ENCODE measurements at regions not wholly inside any gene's neighbourhood (a gene's known extent, or its start where the extent isn't known, plus 50 kb on each side); places are given as distances from the start of the nearest gene placed in this dataset.
"Not testable (repeated sequence)": the region's sequence is repeated elsewhere in the genome, so short reads cannot be mapped to it uniquely, and the experiment has no call there.

- Histone ChIP-seq H3K4me1 (ENCODE audit: control insufficient read depth, insufficient read depth, low read length) (peaks cover under 1% of the 10 kb centered on the region), H3K4me3 (ENCODE audit: low read depth, low read length) (no peak overlapping the region), H3K27ac (ENCODE audit: low read depth, low read length) (no peak overlapping the region), H3K36me3 (ENCODE audit: control insufficient read depth, insufficient read depth, low read length) (no peaks in the 10 kb centered on the region), H3K9me3 (ENCODE audit: control insufficient read depth, insufficient read depth, low read length) (no peaks in the 10 kb centered on the region), H3K27me3 (ENCODE audit: control insufficient read depth, insufficient read depth, low read length) (no peaks in the 10 kb centered on the region)
- DNase-seq (ENCODE audit: low read depth in 4 of 6, low spot score in 6 of 6), result peak in 1 of 6 donors; percentile 49
- WGBS (ENCODE audit: insufficient coverage), result 40% methylated on average over 2 of the region's 5 CpGs
Observed at GRCh38 chr3:71931922-71932321, 147.0 kb upstream of the PROK2 start.

GRCh38 chr3:71930056-71930991 lies 145.4 kb upstream of the PROK2 start:
- no peak for DNase-seq (ENCODE audit: low read depth in 4 of 6, low spot score in 6 of 6)

GRCh38 chr3:71928212-71928611 lies 143.3 kb upstream of the PROK2 start:
- DNase-seq (ENCODE audit: low read depth in 4 of 6, low spot score in 6 of 6), result no peak
- Histone ChIP-seq H3K9me3 (ENCODE audit: control insufficient read depth, insufficient read depth, low read length) (no peaks in the 10 kb centered on the region), H3K4me1 (ENCODE audit: control insufficient read depth, insufficient read depth, low read length) (peaks cover 13% of the 10 kb centered on the region), H3K4me3 (ENCODE audit: low read depth, low read length) (no peak overlapping the region), H3K27me3 (ENCODE audit: control insufficient read depth, insufficient read depth, low read length) (no peaks in the 10 kb centered on the region), H3K36me3 (ENCODE audit: control insufficient read depth, insufficient read depth, low read length) (no peaks in the 10 kb centered on the region), H3K27ac (ENCODE audit: low read depth, low read length) (no peak overlapping the region)
- no CpG with 5 or more reads among the region's 2 CpGs for WGBS (ENCODE audit: insufficient coverage)

More at GRCh38 chr3:71930056-71930991, 145.4 kb upstream of the PROK2 start:
- WGBS (ENCODE audit: insufficient coverage), result 76% methylated on average over 6 of the region's 10 CpGs
- Histone ChIP-seq H3K4me3 (ENCODE audit: low read depth, low read length) (no peak overlapping the region), H3K27me3 (ENCODE audit: control insufficient read depth, insufficient read depth, low read length) (no peaks in the 10 kb centered on the region), H3K36me3 (ENCODE audit: control insufficient read depth, insufficient read depth, low read length) (no peaks in the 10 kb centered on the region), H3K9me3 (ENCODE audit: control insufficient read depth, insufficient read depth, low read length) (no peaks in the 10 kb centered on the region), H3K4me1 (ENCODE audit: control insufficient read depth, insufficient read depth, low read length) (peaks cover 6% of the 10 kb centered on the region), H3K27ac (ENCODE audit: low read depth, low read length) (no peak overlapping the region)

- 92% methylated on average over 5 of the region's 8 CpGs for WGBS (ENCODE audit: insufficient coverage)
- Histone ChIP-seq H3K36me3 (ENCODE audit: control insufficient read depth, insufficient read depth, low read length) (no peaks in the 10 kb centered on the region), H3K27me3 (ENCODE audit: control insufficient read depth, insufficient read depth, low read length) (no peaks in the 10 kb centered on the region), H3K27ac (ENCODE audit: low read depth, low read length) (no peak overlapping the region), H3K4me3 (ENCODE audit: low read depth, low read length) (no peak overlapping the region), H3K9me3 (ENCODE audit: control insufficient read depth, insufficient read depth, low read length) (no peaks in the 10 kb centered on the region), H3K4me1 (ENCODE audit: control insufficient read depth, insufficient read depth, low read length) (peaks cover 13% of the 10 kb centered on the region)
- DNase-seq (ENCODE audit: low read depth in 4 of 6, low spot score in 6 of 6), result no peak
Observed at GRCh38 chr3:71927505-71928066, 142.6 kb upstream of the PROK2 start.

GRCh38 chr3:71926616-71927015 lies 141.7 kb upstream of the PROK2 start:
- WGBS (ENCODE audit: insufficient coverage), result 26% methylated on average over 5 of the region's 5 CpGs
- Histone ChIP-seq H3K9me3 (ENCODE audit: control insufficient read depth, insufficient read depth, low read length) (no peaks in the 10 kb centered on the region), H3K27ac (ENCODE audit: low read depth, low read length) (no peak overlapping the region), H3K27me3 (ENCODE audit: control insufficient read depth, insufficient read depth, low read length) (no peaks in the 10 kb centered on the region), H3K4me3 (ENCODE audit: low read depth, low read length) (no peak overlapping the region), H3K4me1 (ENCODE audit: control insufficient read depth, insufficient read depth, low read length) (peaks cover 13% of the 10 kb centered on the region), H3K36me3 (ENCODE audit: control insufficient read depth, insufficient read depth, low read length) (no peaks in the 10 kb centered on the region)
- DNase-seq (ENCODE audit: low read depth in 4 of 6, low spot score in 6 of 6), result peak in 1 of 6 donors; percentile 58

- Histone ChIP-seq H3K9me3 (ENCODE audit: control insufficient read depth, insufficient read depth, low read length) (no peaks in the 10 kb centered on the region), H3K27ac (ENCODE audit: low read depth, low read length) (no peak overlapping the region), H3K4me1 (ENCODE audit: control insufficient read depth, insufficient read depth, low read length) (peaks cover 13% of the 10 kb centered on the region), H3K36me3 (ENCODE audit: control insufficient read depth, insufficient read depth, low read length) (no peaks in the 10 kb centered on the region), H3K27me3 (ENCODE audit: control insufficient read depth, insufficient read depth, low read length) (no peaks in the 10 kb centered on the region), H3K4me3 (ENCODE audit: low read depth, low read length) (no peak overlapping the region)
- WGBS (ENCODE audit: insufficient coverage), result 0% methylated on average over 1 of the region's 2 CpGs
- peak in 4 of 6 donors; percentile 50 to 97 (median 64) for DNase-seq (ENCODE audit: low read depth in 4 of 6, low spot score in 6 of 6)
Observed at GRCh38 chr3:71926262-71926600, 141.3 kb upstream of the PROK2 start.

GRCh38 chr3:71925511-71926261 lies 140.7 kb upstream of the PROK2 start:
- WGBS (ENCODE audit: insufficient coverage), result 68% methylated on average over 7 of the region's 13 CpGs

GRCh38 chr3:71924721-71925120 lies 139.8 kb upstream of the PROK2 start:
- H3K4me1 ChIP-seq (ENCODE audit: control insufficient read depth, insufficient read depth, low read length), result peaks cover 13% of the 10 kb centered on the region
- WGBS (ENCODE audit: insufficient coverage), result 40% methylated on average over 1 of the region's 2 CpGs
- no peaks in the 10 kb centered on the region for H3K9me3 ChIP-seq (ENCODE audit: control insufficient read depth, insufficient read depth, low read length)
- H3K27me3 ChIP-seq (ENCODE audit: control insufficient read depth, insufficient read depth, low read length), result no peaks in the 10 kb centered on the region
- DNase-seq (ENCODE audit: low read depth in 4 of 6, low spot score in 6 of 6), result peak in 4 of 6 donors; percentile 38 to 84 (median 64)
- no peak overlapping the region for H3K27ac ChIP-seq (ENCODE audit: low read depth, low read length)
- no peaks in the 10 kb centered on the region for H3K36me3 ChIP-seq (ENCODE audit: control insufficient read depth, insufficient read depth, low read length)
- H3K4me3 ChIP-seq (ENCODE audit: low read depth, low read length), result no peak overlapping the region

More at GRCh38 chr3:71925511-71926261, 140.7 kb upstream of the PROK2 start:
- H3K4me1 ChIP-seq (ENCODE audit: control insufficient read depth, insufficient read depth, low read length), result peaks cover 13% of the 10 kb centered on the region
- H3K27me3 ChIP-seq (ENCODE audit: control insufficient read depth, insufficient read depth, low read length); DNase-seq (ENCODE audit: low read depth in 4 of 6, low spot score in 6 of 6); H3K36me3 ChIP-seq (ENCODE audit: control insufficient read depth, insufficient read depth, low read length); H3K9me3 ChIP-seq (ENCODE audit: control insufficient read depth, insufficient read depth, low read length); H3K27ac ChIP-seq (ENCODE audit: low read depth, low read length); H3K4me3 ChIP-seq (ENCODE audit: low read depth, low read length): not testable (repeated sequence)

- WGBS (ENCODE audit: insufficient coverage), result no CpG with 5 or more reads among the region's 1 CpG
Observed at GRCh38 chr3:71921036-71921435, 136.1 kb upstream of the PROK2 start.

More at GRCh38 chr3:71921036-71921435, 136.1 kb upstream of the PROK2 start:
- Histone ChIP-seq H3K27me3 (ENCODE audit: control insufficient read depth, insufficient read depth, low read length) (no peaks in the 10 kb centered on the region), H3K4me3 (ENCODE audit: low read depth, low read length) (no peak overlapping the region), H3K36me3 (ENCODE audit: control insufficient read depth, insufficient read depth, low read length) (no peaks in the 10 kb centered on the region), H3K9me3 (ENCODE audit: control insufficient read depth, insufficient read depth, low read length) (no peaks in the 10 kb centered on the region), H3K4me1 (ENCODE audit: control insufficient read depth, insufficient read depth, low read length) (peaks cover 13% of the 10 kb centered on the region), H3K27ac (ENCODE audit: low read depth, low read length) (no peak overlapping the region)
- no peak for DNase-seq (ENCODE audit: low read depth in 4 of 6, low spot score in 6 of 6)
